ENCODE measurements at regions not wholly inside any gene's neighbourhood (a gene's known extent, or its start where the extent isn't known, plus 50 kb on each side); places are given as distances from the start of the nearest gene placed in this dataset.

GRCh38 chr10:128629111-128630096 lies 503.2 kb upstream of the MKI67 start:
- FAIRE-seq, result no peak

DNA sequence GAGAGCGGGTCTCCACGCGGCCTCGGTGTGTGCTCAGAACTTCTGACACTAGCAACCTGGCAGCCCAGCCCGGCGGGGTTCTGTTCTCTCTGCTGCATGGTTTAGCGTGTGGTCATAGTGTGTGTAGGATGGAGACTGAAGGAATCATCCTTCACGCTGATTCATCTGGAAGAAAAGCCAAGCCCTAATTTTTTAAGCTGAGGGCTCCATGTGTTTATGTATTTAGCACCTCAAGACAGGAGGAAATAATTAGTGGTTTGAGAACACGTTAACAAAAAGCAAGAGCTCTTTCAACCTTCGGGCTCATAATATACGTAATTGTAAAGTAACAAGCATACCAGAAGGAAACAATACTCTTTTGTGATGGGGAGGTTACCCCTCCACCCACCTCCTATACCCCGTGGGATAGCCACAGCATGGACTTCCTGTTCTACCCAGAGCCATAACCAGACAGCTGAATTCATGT lies 504.6 kb upstream of the MKI67 start:
- FAIRE-seq, result no peak

GRCh38 chr10:128631801-128632241 lies 505.6 kb upstream of the MKI67 start:
- FAIRE-seq, result no peak

DNA sequence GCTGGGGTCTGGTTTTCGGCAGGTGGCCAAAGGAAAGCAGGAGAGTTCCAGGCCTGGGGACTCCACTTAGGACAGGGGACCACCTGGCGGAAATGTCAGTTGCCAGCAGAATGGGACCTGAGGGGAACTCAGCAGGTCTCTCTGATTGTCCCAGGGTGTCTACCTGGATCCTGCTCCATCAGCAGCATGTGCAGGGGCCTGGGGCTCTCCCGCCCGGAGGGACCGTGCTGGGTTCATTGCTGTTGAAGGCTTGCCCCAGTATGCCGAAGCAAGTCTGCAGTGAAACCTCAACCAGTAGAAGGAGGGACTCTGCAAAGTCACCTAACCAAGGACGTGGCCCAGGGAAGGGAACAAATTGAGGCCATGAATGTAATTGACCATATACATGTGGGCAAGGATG lies 506.5 kb upstream of the MKI67 start:
- no peak for FAIRE-seq

- no peak for FAIRE-seq
Observed at GRCh38 chr10:128633864-128634540, 507.8 kb upstream of the MKI67 start.

GRCh38 chr10:128642023-128642422 lies 515.8 kb upstream of the MKI67 start:
- no peak for FAIRE-seq

DNA sequence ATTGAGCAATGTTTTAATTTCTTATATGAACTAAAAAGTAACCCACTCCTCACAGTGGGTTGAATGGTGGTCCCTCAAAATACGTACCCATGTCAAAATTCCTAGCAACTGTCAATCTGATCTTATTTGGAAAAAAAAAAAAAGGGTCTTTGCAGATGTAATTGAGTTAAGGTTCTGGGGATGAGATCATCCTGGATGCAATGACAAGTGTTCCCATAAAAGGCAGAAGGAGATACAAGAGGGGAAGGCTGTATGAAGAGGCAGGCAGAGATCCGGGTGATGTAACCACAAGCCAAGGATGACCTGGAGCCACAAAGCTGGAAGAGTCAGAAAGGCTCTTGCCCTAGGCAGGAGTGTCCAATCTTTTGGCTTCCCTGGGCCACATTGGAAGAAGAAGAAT lies 516.3 kb upstream of the MKI67 start:
- FAIRE-seq, result no peak

DNA sequence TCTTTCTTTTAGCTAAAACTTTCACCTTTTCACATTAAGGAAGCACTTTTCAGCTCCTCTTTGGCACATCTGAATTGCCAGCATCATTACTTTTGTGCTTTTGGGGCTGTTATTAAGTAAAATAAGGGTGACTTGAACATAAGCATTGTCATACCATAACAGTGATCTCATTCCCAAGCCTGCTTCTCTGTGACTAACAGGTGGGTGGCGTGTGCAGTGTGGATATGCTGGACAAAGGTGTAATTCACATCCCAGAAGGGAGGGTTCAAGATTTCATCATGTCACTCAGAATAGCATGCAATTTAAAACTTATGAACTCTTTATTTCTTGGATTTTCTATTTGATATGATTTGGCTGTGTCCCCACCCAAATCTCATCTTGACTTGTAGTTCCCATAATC lies 517.4 kb upstream of the MKI67 start:
- no peak for FAIRE-seq

DNA sequence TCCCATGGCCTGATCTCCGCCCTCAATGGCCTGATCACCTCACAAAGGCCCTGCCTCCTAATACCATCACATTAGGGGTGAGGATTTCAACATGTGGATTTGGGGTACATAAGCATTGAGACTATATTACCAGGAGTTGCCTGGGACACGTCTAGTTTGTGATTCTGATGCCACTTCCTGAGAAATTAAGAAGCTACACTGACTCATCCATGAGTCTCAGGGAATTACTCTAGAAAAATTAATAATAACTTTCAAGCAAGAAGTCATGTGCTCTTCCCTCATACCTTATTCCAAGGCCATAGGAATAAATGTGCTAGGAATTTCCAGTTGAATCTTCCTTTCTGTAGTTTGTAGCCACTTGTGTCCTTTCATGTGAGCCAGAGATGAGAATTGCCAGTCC lies 519.3 kb upstream of the MKI67 start:
- FAIRE-seq, result no peak

- FAIRE-seq, result no peak
Observed at GRCh38 chr10:128646956-128647355, 520.7 kb upstream of the MKI67 start.

DNA sequence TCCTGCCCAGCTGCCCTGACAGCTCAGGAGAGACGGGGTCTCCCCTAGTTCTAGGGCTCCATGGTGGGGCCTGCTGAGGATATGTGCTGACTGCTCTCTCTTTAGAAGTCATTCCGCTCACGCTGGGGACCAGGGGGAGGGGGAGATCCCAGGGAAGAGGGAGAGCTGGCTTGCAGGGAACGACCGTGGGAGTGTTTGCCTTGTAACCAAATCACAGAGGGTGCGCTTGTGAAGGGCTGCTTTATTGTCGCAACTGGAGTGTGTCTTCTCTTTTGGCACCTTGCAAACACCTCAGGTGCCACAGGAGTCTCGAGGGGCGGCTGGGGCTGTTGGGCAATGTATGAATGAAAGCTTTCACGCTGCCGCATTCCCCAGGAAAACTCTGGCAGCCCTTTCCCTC lies 531.3 kb upstream of the MKI67 start:
- FAIRE-seq, result no peak

GRCh38 chr10:128660726-128661125 lies 534.5 kb upstream of the MKI67 start:
- no peak for FAIRE-seq

DNA sequence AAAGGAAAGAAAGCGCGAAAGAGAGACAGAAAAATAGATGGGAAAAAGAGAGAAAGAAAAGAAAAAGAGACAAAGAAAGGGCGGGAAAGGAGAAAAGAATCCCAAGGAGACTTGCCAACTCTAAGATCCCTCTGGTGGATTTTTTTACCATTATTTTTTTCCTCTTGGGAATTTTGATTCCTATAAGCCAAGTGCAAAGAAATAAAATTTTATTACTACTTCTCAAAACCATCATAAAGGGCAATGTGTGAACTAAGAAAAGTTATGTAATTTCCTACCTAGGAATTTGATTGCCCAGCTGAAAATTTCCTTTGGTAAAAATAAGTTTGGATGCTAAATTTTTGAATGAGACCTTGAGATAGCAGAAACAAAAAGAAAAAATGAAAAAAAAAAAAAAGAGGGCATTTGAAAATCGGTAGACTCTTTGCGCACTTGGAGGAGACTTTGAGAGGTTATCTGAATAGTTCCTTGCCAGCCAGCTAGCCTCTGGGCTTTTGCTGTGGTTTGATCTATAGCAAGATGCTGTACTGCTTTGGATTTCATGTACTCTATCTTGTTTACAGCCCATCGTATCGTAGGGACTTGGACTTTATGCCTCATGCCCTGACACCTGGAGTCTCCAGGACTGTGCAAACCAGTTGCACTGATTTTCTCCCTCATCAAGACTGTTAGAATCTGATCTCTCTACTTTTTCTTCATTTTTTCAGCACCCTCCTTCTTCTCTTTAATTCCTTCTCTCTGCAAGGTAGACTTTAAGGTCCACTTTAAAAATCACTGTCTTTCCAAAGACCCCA lies 535.4 kb upstream of the MKI67 start:
- no peak for FAIRE-seq

DNA sequence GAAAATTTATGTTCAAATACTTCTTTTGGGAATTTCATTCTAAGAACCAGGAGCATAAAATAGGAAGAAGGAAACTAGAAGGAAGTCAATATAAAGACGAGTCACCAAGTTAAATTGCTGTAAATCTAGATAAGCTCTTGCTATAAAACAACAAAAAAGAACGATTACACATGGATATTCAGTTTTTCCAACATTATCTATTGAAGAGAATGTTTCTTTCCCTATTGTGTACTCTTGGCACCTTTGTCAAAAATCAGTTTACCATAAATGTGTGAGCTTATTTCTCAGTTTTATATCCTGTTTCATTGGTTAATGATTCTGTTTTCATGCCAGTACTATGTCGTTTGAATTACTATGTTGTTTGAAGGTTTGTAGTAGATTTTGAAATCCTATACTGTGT lies 536.3 kb upstream of the MKI67 start:
- FAIRE-seq, result no peak

- FAIRE-seq, result no peak
Observed at GRCh38 chr10:128664729-128665128, 538.5 kb upstream of the MKI67 start.

DNA sequence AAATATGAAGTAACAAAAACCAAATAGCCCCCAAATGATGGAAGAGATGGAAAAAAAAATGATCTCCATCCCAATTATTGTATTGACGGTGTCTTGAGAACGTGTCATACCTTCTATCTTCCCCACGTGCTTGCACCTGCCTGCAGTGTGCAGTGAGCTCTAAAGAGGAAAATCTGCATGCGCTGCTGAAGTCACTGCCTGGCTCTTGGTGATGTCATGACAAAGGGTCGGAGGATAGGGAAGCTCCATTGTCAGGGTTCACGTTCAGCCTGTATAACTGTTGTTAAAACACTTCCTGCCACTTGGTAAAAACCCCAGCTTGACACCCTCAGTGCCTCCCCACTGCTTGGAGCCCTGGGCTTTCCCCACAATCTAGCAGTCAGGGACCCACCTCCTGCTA lies 549.2 kb upstream of the MKI67 start:
- no peak for FAIRE-seq

DNA sequence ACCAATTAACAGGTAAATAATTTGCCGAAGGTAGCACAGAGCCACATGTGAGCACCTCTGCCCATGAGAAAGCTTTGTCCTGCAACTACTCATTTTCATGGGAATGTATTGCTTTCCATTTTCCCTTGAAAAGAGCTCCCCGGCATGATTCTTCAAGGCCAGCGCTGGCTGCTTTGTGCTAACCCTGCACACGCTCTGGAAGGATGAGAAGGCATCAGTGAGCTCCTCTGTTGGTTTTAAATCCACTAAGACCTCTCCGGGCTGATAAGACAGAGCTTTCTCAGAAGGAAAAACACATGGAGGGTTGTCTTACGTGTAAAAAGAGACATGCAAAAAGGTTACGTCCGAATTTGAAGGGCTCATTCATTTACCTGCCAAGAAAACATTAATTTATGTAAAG lies 553.9 kb upstream of the MKI67 start:
- no peak for FAIRE-seq

DNA sequence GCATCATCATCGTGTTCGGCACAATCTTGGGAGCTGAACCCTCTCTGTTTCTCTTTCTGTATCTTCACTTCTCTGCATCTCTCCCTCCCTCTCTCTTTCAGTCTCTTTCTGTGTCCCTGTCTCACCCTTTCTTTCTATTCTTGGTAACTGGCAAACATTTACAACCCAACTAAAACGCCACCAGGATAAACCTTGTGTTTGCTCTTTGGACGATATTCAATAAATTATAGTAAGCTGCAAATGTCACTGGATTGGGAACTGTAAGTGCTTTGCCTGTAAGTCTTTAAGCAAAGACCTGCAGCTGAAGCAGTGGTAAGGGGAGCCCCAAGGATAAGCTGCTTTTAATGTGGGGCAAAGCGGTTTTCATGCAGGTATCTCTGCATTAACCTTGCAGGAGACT lies 558.0 kb upstream of the MKI67 start:
- FAIRE-seq, result no peak

- FAIRE-seq, result no peak
Observed at GRCh38 chr10:128686630-128687278, 560.5 kb upstream of the MKI67 start.

- no peak for FAIRE-seq
Observed at GRCh38 chr10:128687408-128687807, 561.2 kb upstream of the MKI67 start.

GRCh38 chr10:128687927-128688549 lies 561.8 kb upstream of the MKI67 start:
- FAIRE-seq, result no peak

GRCh38 chr10:128689667-128690066 lies 563.4 kb upstream of the MKI67 start:
- no peak for FAIRE-seq
